AG04449 (cell line): ENCODE measurements at regions not wholly inside any gene's neighbourhood (a gene's known extent, or its start where the extent isn't known, plus 50 kb on each side); places are given as distances from the start of the nearest gene placed in this dataset.

Experiments used
- CTCF ChIA-PET: fragments of 350-600 bp; formaldehyde crosslinking; extraction: SDS; loops from one replicate; lab custom pipeline; 2021; ENCODE audit warnings: antibody characterized with exemption; lab: Yijun Ruan, JAX
- POLR2A ChIA-PET: fragments of 400-600, 350-600 bp; formaldehyde crosslinking; extraction: SDS; loops from one replicate; lab custom pipeline; 2020; ENCODE audit warnings: antibody characterized with exemption, inconsistent platforms; lab: Yijun Ruan, JAX
- DNase-seq: peaks from one replicate; pipeline ENCODE4 v3.0.0-alpha.2; 2010; ENCODE audit warnings: low read depth, low spot score
- H3K4me3 ChIP-seq: 2 replicates; pipeline ENCODE4 v1.5.1; 2011; ENCODE audit warnings: low read depth, mild to moderate bottlenecking, control low read depth, low read length
- TF ChIP-seq, protein P1 (sequence below): IDR thresholded peaks from one replicate; pipeline ENCODE4 v1.5.1; 2011; ENCODE audit warnings: mild to moderate bottlenecking, moderate library complexity, low read length, control low read depth, inconsistent platforms; ENCODE audit not compliant: insufficient read depth; ENCODE audit errors: missing control alignments

- no peak for DNase-seq
- ChIA-PET CTCF (interaction anchor here (1.2 to 2.8 kb wide), 3 partner anchors 14 to 93 kb away, joined by 3 to 16 read pairs (median 3); no protein-coding TSS in a partner anchor), POLR2A (no interaction called here)
- no peak overlapping the region for H3K4me3 ChIP-seq
- TF ChIP-seq, protein P1, sequence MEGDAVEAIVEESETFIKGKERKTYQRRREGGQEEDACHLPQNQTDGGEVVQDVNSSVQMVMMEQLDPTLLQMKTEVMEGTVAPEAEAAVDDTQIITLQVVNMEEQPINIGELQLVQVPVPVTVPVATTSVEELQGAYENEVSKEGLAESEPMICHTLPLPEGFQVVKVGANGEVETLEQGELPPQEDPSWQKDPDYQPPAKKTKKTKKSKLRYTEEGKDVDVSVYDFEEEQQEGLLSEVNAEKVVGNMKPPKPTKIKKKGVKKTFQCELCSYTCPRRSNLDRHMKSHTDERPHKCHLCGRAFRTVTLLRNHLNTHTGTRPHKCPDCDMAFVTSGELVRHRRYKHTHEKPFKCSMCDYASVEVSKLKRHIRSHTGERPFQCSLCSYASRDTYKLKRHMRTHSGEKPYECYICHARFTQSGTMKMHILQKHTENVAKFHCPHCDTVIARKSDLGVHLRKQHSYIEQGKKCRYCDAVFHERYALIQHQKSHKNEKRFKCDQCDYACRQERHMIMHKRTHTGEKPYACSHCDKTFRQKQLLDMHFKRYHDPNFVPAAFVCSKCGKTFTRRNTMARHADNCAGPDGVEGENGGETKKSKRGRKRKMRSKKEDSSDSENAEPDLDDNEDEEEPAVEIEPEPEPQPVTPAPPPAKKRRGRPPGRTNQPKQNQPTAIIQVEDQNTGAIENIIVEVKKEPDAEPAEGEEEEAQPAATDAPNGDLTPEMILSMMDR, result no peak
Measured at GRCh38 chr10:2951235-2951835, 116.0 kb upstream of the PFKP start.

GRCh38 chr10:2950546-2950945 lies 116.8 kb upstream of the PFKP start:
- CTCF ChIA-PET, result no interaction called here
- POLR2A ChIA-PET, result no interaction called here
- no peak for DNase-seq
- H3K4me3 ChIP-seq, result no peak overlapping the region
- TF ChIP-seq, protein P1, result no peak

DNA sequence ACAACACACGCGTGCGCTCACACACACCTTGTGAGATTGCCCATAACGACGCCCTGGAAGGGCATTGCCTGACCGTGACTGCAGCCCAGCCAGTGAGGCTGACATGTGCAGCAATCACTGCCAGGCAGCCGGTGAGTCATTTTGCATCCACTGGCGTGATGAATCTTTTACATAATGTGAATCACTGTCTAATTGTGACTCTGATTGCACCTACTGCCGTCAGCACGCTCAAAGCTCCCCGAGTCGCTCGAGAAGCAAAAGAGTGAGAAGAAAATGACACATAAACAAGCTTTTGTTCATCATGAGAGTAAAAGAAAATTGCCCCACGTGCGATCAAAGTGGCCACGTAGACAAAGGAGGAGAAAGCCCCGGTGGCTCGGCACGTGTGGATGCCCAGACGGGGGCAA lies 117.4 kb upstream of the PFKP start:
- POLR2A ChIA-PET, result no interaction called here
- CTCF ChIA-PET, result interaction anchor here (1.2 kb wide), 1 partner anchor 94 kb away, joined by 3 read pairs; no protein-coding TSS in a partner anchor
- H3K4me3 ChIP-seq, result no peak overlapping the region
- TF ChIP-seq, protein P1, result no peak
- DNase-seq, result no peak

GRCh38 chr10:2949221-2949947 lies 118.0 kb upstream of the PFKP start:
- H3K4me3 ChIP-seq, result no peak overlapping the region
- TF ChIP-seq, protein P1, result no peak
- no peak for DNase-seq
- ChIA-PET POLR2A (no interaction called here), CTCF (interaction anchor here (1.2 kb wide), 1 partner anchor 95 kb away, joined by 3 read pairs; no protein-coding TSS in a partner anchor)

- ChIA-PET POLR2A (no interaction called here), CTCF (interaction anchor here (0.9 to 1.7 kb wide), 3 partner anchors 11 to 96 kb away, joined by 4 to 6 read pairs (median 4); no protein-coding TSS in a partner anchor)
- DNase-seq, result no peak
- TF ChIP-seq, protein P1, result no peak
- H3K4me3 ChIP-seq, result no peak overlapping the region
Measured at GRCh38 chr10:2948127-2948854, 119.1 kb upstream of the PFKP start.

- CTCF ChIA-PET, result no interaction called here
- TF ChIP-seq, protein P1, result no peak
- DNase-seq, result no peak
- no peak overlapping the region for H3K4me3 ChIP-seq
- POLR2A ChIA-PET, result no interaction called here
Measured at GRCh38 chr10:2944788-2945187, 122.6 kb upstream of the PFKP start.
